ENCODE measurements at regions not wholly inside any gene's neighbourhood (a gene's known extent, or its start where the extent isn't known, plus 50 kb on each side); places are given as distances from the start of the nearest gene placed in this dataset.

DNA sequence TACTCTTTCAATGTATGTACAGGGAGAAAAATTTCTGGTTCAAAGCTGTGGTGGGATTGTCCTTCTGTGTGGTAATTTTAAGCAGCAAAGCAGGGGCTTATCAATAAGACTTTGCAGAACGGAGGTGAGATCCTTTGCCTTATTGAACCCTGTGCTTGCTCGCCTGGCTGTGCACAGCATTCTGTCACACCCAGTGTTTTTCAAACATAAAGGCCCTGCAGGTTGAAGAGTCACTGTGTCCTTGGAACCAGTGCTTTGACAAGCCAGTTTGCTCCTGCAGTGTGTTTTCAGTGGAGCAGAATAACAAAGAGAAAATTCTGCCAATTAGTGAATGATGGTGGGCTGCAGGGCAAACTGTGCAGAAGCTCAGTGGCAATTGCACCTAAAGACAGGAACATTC lies 236.7 kb upstream of the PCSK5 start:
- TF ChIP-seq, protein P1, sequence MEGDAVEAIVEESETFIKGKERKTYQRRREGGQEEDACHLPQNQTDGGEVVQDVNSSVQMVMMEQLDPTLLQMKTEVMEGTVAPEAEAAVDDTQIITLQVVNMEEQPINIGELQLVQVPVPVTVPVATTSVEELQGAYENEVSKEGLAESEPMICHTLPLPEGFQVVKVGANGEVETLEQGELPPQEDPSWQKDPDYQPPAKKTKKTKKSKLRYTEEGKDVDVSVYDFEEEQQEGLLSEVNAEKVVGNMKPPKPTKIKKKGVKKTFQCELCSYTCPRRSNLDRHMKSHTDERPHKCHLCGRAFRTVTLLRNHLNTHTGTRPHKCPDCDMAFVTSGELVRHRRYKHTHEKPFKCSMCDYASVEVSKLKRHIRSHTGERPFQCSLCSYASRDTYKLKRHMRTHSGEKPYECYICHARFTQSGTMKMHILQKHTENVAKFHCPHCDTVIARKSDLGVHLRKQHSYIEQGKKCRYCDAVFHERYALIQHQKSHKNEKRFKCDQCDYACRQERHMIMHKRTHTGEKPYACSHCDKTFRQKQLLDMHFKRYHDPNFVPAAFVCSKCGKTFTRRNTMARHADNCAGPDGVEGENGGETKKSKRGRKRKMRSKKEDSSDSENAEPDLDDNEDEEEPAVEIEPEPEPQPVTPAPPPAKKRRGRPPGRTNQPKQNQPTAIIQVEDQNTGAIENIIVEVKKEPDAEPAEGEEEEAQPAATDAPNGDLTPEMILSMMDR (IDR thresholded peaks at IDR 0.05; ENCODE audit: low read depth, low read length) = no peak
- H3K4me3 ChIP-seq (ENCODE audit: low read depth, low read length) = no peak overlapping the region
- DNase-seq (ENCODE audit: low read depth, low spot score) = no peak
- in situ Hi-C loops (cut with HindIII; ENCODE audit: low sequenced_read_pairs) = no loop called here

- in situ Hi-C loops (cut with HindIII; ENCODE audit: low sequenced_read_pairs) = no loop called here
- TF ChIP-seq, protein P1 (IDR thresholded peaks at IDR 0.05; ENCODE audit: low read depth, low read length) = no peak
Observed at GRCh38 chr9:75657015-75657414, 233.5 kb upstream of the PCSK5 start.

GRCh38 chr9:75658301-75658905 lies 232.1 kb upstream of the PCSK5 start:
- DNase-seq (ENCODE audit: low read depth, low spot score) = peak; percentile 78
- H3K4me3 ChIP-seq (ENCODE audit: low read depth, low read length) = no peak overlapping the region
- TF ChIP-seq, protein P1 (IDR thresholded peaks at IDR 0.05; ENCODE audit: low read depth, low read length) = no peak
- in situ Hi-C loops (cut with HindIII; ENCODE audit: low sequenced_read_pairs) = no loop called here

More at GRCh38 chr9:75657015-75657414, 233.5 kb upstream of the PCSK5 start:
- DNase-seq (ENCODE audit: low read depth, low spot score) = no peak
- no peak overlapping the region for H3K4me3 ChIP-seq (ENCODE audit: low read depth, low read length)

GRCh38 chr9:75664597-75664996 lies 225.9 kb upstream of the PCSK5 start:
- no peak for DNase-seq (ENCODE audit: low read depth, low spot score)
- H3K4me3 ChIP-seq (ENCODE audit: low read depth, low read length) = no peak overlapping the region
- TF ChIP-seq, protein P1 (IDR thresholded peaks at IDR 0.05; ENCODE audit: low read depth, low read length) = no peak
- in situ Hi-C loops (cut with HindIII; ENCODE audit: low sequenced_read_pairs) = no loop called here

GRCh38 chr9:75666856-75667554 lies 223.5 kb upstream of the PCSK5 start:
- no peak overlapping the region for H3K4me3 ChIP-seq (ENCODE audit: low read depth, low read length)
- TF ChIP-seq, protein P1 (IDR thresholded peaks at IDR 0.05; ENCODE audit: low read depth, low read length) = no peak
- in situ Hi-C loops (cut with HindIII; ENCODE audit: low sequenced_read_pairs) = no loop called here
- no peak for DNase-seq (ENCODE audit: low read depth, low spot score)

DNA sequence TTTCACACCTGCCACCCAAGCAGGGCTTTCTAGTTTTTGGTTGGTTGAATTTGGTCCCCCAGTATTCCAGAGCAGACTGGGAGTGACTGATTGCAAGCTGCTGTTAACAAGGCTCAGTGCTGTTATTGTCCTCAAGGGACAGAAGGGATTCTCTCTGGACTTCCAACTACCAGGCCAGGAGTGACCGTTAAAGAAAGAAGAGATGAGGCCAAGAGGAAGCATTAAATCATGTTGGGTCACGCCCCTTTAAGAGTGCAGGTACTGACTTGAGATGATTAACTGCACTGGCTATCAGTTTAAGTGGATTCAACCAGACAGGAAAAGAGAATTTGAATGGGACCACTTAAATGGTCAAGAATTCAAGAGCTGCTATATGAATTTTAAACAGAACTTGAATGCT lies 220.8 kb upstream of the PCSK5 start:
- no peak overlapping the region for H3K4me3 ChIP-seq (ENCODE audit: low read depth, low read length)
- TF ChIP-seq, protein P1 (IDR thresholded peaks at IDR 0.05; ENCODE audit: low read depth, low read length) = no peak
- no peak for DNase-seq (ENCODE audit: low read depth, low spot score)
- in situ Hi-C loops (cut with HindIII; ENCODE audit: low sequenced_read_pairs) = no loop called here
